Lung microvascular endothelial cell (primary cell): ENCODE measurements at regions not wholly inside any gene's neighbourhood (a gene's known extent, or its start where the extent isn't known, plus 50 kb on each side); places are given as distances from the start of the nearest gene placed in this dataset.

Experiments used
- DNase-seq, 2 donors: peaks; one replicate each; pipeline versions ENCODE4 v3.0.0 to v3.0.0-alpha.2; 2010; ENCODE audit warnings: low read depth in 2 of 2

- peak; percentile 48 to 51 for DNase-seq
Measured at GRCh38 chr5:54719384-54720283, 202.1 kb downstream of the SNX18 start.

- no peak for DNase-seq
Measured at GRCh38 chr5:54718656-54719055, 201.1 kb downstream of the SNX18 start.

GRCh38 chr5:54717870-54718269, 200.3 kb downstream of the SNX18 start:
- DNase-seq: no peak

GRCh38 chr5:54717459-54717858, 199.9 kb downstream of the SNX18 start:
- no peak for DNase-seq

GRCh38 chr5:54713923-54714581, 196.5 kb downstream of the SNX18 start:
- peak in 1 of 2 donors; percentile 32 for DNase-seq

- peak in 1 of 2 donors; percentile 71 for DNase-seq
Measured at GRCh38 chr5:54709096-54709495, 191.5 kb downstream of the SNX18 start.

- no peak for DNase-seq
Measured at GRCh38 chr5:54707841-54708240, 190.3 kb downstream of the SNX18 start.

- no peak for DNase-seq
Measured at GRCh38 chr5:54705994-54706653, 188.6 kb downstream of the SNX18 start.

- DNase-seq: no peak
Measured at GRCh38 chr5:54704825-54705224, 187.3 kb downstream of the SNX18 start.

GRCh38 chr5:54704333-54704732, 186.8 kb downstream of the SNX18 start:
- no peak for DNase-seq

- DNase-seq: no peak
Measured at GRCh38 chr5:54703565-54704255, 186.2 kb downstream of the SNX18 start.

- DNase-seq: peak; percentile 47 to 93
Measured at GRCh38 chr5:54703133-54703532, 185.6 kb downstream of the SNX18 start.

GRCh38 chr5:54702470-54702869, 184.9 kb downstream of the SNX18 start:
- DNase-seq: peak; percentile 82 to 86

GRCh38 chr5:54700986-54701578, 183.5 kb downstream of the SNX18 start:
- DNase-seq: peak in 1 of 2 donors; percentile 86

GRCh38 chr5:54696931-54697330, 179.4 kb downstream of the SNX18 start:
- DNase-seq: no peak

- DNase-seq: no peak
Measured at GRCh38 chr5:54696346-54696745, 178.8 kb downstream of the SNX18 start.

GRCh38 chr5:54695198-54695966, 177.8 kb downstream of the SNX18 start:
- no peak for DNase-seq

GRCh38 chr5:54693936-54694657, 176.5 kb downstream of the SNX18 start:
- DNase-seq: no peak

GRCh38 chr5:54692631-54693030, 175.1 kb downstream of the SNX18 start:
- DNase-seq: peak in 1 of 2 donors; percentile 39

GRCh38 chr5:54691656-54692055, 174.1 kb downstream of the SNX18 start:
- no peak for DNase-seq
